NCI-H1930 (cell line): ENCODE measurements at regions not wholly inside any gene's neighbourhood (a gene's known extent, or its start where the extent isn't known, plus 50 kb on each side); places are given as distances from the start of the nearest gene placed in this dataset.
"Not testable (repeated sequence)": the region's sequence is repeated elsewhere in the genome, so short reads cannot be mapped to it uniquely, and the experiment has no call there.

Experiments
- DNase-seq, 2 experiments: peaks; one replicate each; lab custom pipeline; 2025; lab: John Stamatoyannopoulos, UW

GRCh38 chr5:60444661-60445360, 255.2 kb downstream of the DEPDC1B start:
- no peak for DNase-seq

- no peak for DNase-seq
These were observed 260.4 kb downstream of the DEPDC1B start for GRCh38 chr5:60439552-60439951.

- no peak for DNase-seq
These were observed 262.7 kb downstream of the DEPDC1B start for GRCh38 chr5:60437308-60437707.

- DNase-seq = no peak
These were observed 263.4 kb downstream of the DEPDC1B start for GRCh38 chr5:60436518-60436917.

- DNase-seq = no peak
These were observed 264.2 kb downstream of the DEPDC1B start for GRCh38 chr5:60435808-60436207.

GRCh38 chr5:60426189-60426588, 273.8 kb downstream of the DEPDC1B start:
- not testable (repeated sequence) for DNase-seq

- not testable (repeated sequence) for DNase-seq
These were observed 279.2 kb downstream of the DEPDC1B start for GRCh38 chr5:60420773-60421172.

GRCh38 chr5:60417500-60418181, 282.3 kb downstream of the DEPDC1B start:
- no peak for DNase-seq

- no peak for DNase-seq
These were observed 284.5 kb downstream of the DEPDC1B start for GRCh38 chr5:60415443-60415842.

- no peak for DNase-seq
These were observed 289.5 kb downstream of the DEPDC1B start for GRCh38 chr5:60410427-60410826.

- DNase-seq = no peak
These were observed 295.8 kb downstream of the DEPDC1B start for GRCh38 chr5:60404171-60404570.

- no peak for DNase-seq
These were observed 296.5 kb downstream of the DEPDC1B start for GRCh38 chr5:60403343-60404006.

- no peak for DNase-seq
These were observed 297.7 kb downstream of the DEPDC1B start for GRCh38 chr5:60402161-60402785.

- no peak for DNase-seq
These were observed 298.4 kb downstream of the DEPDC1B start for GRCh38 chr5:60401526-60401925.

GRCh38 chr5:60399507-60399906, 300.5 kb downstream of the DEPDC1B start:
- no peak for DNase-seq

- DNase-seq = no peak
These were observed 304.1 kb downstream of the DEPDC1B start for GRCh38 chr5:60395712-60396329.

GRCh38 chr5:60387051-60387440, 312.9 kb downstream of the DEPDC1B start:
- no peak for DNase-seq

GRCh38 chr5:60386436-60387050, 313.4 kb downstream of the DEPDC1B start:
- no peak for DNase-seq

GRCh38 chr5:60382716-60383115, 317.2 kb downstream of the DEPDC1B start:
- no peak for DNase-seq

- no peak for DNase-seq
These were observed 320.1 kb downstream of the DEPDC1B start for GRCh38 chr5:60379907-60380306.

- DNase-seq = no peak
These were observed 322.1 kb downstream of the DEPDC1B start for GRCh38 chr5:60377826-60378225.

- DNase-seq = no peak
These were observed 323.1 kb downstream of the DEPDC1B start for GRCh38 chr5:60376860-60377259.
